PC-9 (cell line): ENCODE measurements at regions not wholly inside any gene's neighbourhood (a gene's known extent, or its start where the extent isn't known, plus 50 kb on each side); places are given as distances from the start of the nearest gene placed in this dataset.

Experiments
- BruUV-seq: library from RNA; stranded (reverse); fragments of 400-500 nt; replicated peaks from 2 replicates; lab custom pipeline; 2021; lab: Mats Ljungman, UMichigan
- CTCF ChIA-PET: fragments of 300-600 bp; sonication (Branson Sonifier 250); formaldehyde crosslinking; loops from one replicate; lab custom pipeline; 2022; ENCODE audit warnings: antibody characterized with exemption; lab: Charles Lee
- POLR2A ChIA-PET: fragments of 300-600 bp; sonication (Branson Sonifier 250); formaldehyde crosslinking; loops from one replicate; lab custom pipeline; 2022; ENCODE audit warnings: antibody characterized with exemption; ENCODE audit not compliant: unreplicated experiment; lab: Charles Lee
- DNase-seq, 2 experiments: peaks; one replicate each; pipeline versions ENCODE4 v3.0.0 to v3.0.0-alpha.2; 2015 to 2022; ENCODE audit warnings: mixed read lengths in 1 of 2
- H2AFZ ChIP-seq: fragments of 200-600 bp; sonication (generic); 2 replicates; pipeline ENCODE4 v1.8.1; 2017; ENCODE audit warnings: antibody characterized with exemption
- H3F3A ChIP-seq: fragments of 200-600 bp; sonication (generic); 2 replicates; pipeline ENCODE4 v1.8.1; 2017; ENCODE audit warnings: antibody characterized with exemption, mild to moderate bottlenecking, low read depth; ENCODE audit not compliant: insufficient read depth
- H3K27ac ChIP-seq: fragments of 200-600 bp; sonication (generic); 2 replicates; pipeline ENCODE4 v1.6.1; 2016; ENCODE audit warnings: mixed run types
- H3K27me3 ChIP-seq: fragments of 200-600 bp; sonication (generic); 2 replicates; pipeline ENCODE4 v1.6.1; 2016; ENCODE audit warnings: low read depth, mixed run types; ENCODE audit not compliant: insufficient read depth
- H3K36me3 ChIP-seq: fragments of 200-600 bp; sonication (generic); 2 replicates; pipeline ENCODE4 v1.6.1; 2016; ENCODE audit warnings: low read depth, mixed run types
- H3K4me1 ChIP-seq: fragments of 200-600 bp; sonication (generic); replicated peaks from 2 replicates; pipeline ENCODE4 v1.6.1; 2016; ENCODE audit warnings: mixed run types; ENCODE audit not compliant: insufficient read depth
- H3K4me2 ChIP-seq: fragments of 200-600 bp; sonication (generic); 2 replicates; pipeline ENCODE4 v1.6.1; 2017; ENCODE audit warnings: mixed run types
- H3K4me3 ChIP-seq: fragments of 200-600 bp; sonication (generic); 2 replicates; pipeline ENCODE4 v1.6.1; 2016; ENCODE audit warnings: mixed run types
- H3K79me2 ChIP-seq: fragments of 200-600 bp; sonication (generic); 2 replicates; pipeline ENCODE4 v1.6.1; 2017; ENCODE audit warnings: low read depth, mixed run types
- H3K9me2 ChIP-seq: fragments of 200-600 bp; sonication (generic); 2 replicates; pipeline ENCODE4 v1.8.1; 2017; ENCODE audit warnings: mild to moderate bottlenecking; ENCODE audit not compliant: insufficient read depth
- H3K9me3 ChIP-seq: fragments of 200-600 bp; sonication (generic); 2 replicates; pipeline ENCODE4 v1.8.1; 2016; ENCODE audit warnings: low read depth; ENCODE audit not compliant: insufficient read depth
- H4K20me1 ChIP-seq: fragments of 200-600 bp; sonication (generic); 2 replicates; pipeline ENCODE4 v1.8.1; 2017; ENCODE audit not compliant: insufficient read depth
- CTCF ChIP-seq: fragments of 200-600 bp; sonication (generic); conservative IDR thresholded peaks from 2 replicates; pipeline ENCODE4 v1.6.1; 2017; ENCODE audit warnings: mixed run types, antibody characterized with exemption, mild to moderate bottlenecking, moderate library complexity
- EZH2 ChIP-seq: fragments of 200-600 bp; sonication (generic); IDR thresholded peaks from 2 replicates; pipeline ENCODE4 v1.8.0; 2017; ENCODE audit warnings: antibody characterized with exemption, low read depth
- intact Hi-C: fragments of 100-400 bp; cut with micrococcal nuclease; formaldehyde crosslinking; loops from one replicate; pipeline ENCODE4 v1.10.0; 2022; ENCODE audit not compliant: unreplicated experiment

- Histone ChIP-seq H3K36me3 (no peaks in the 10 kb centered on the region), H3K4me1 (no peaks in the 10 kb centered on the region), H3F3A (no peaks in the 10 kb centered on the region), H4K20me1 (no peaks in the 10 kb centered on the region), H3K27me3 (no peaks in the 10 kb centered on the region), H3K27ac (no peak overlapping the region), H3K9me3 (no peaks in the 10 kb centered on the region), H2AFZ (no peak overlapping the region), H3K4me2 (no peak overlapping the region), H3K4me3 (no peak overlapping the region), H3K9me2 (no peaks in the 10 kb centered on the region), H3K79me2 (no peaks in the 10 kb centered on the region)
- BruUV-seq: no TSS peak
- ChIA-PET CTCF (no interaction called here), POLR2A (no interaction called here)
- intact Hi-C loops: no loop called here
- no peak for DNase-seq
- TF ChIP-seq CTCF: no peak
- no peak for TF ChIP-seq EZH2
Observed at GRCh38 chr4:180688480-180688879, 1554.7 kb upstream of the TENM3 start.

- POLR2A ChIA-PET: no interaction called here
- Histone ChIP-seq H3K4me2 (no peak overlapping the region), H4K20me1 (no peaks in the 10 kb centered on the region), H3K4me3 (no peak overlapping the region), H3K27me3 (no peaks in the 10 kb centered on the region), H3K36me3 (no peaks in the 10 kb centered on the region), H3K4me1 (no peaks in the 10 kb centered on the region), H2AFZ (no peak overlapping the region), H3K27ac (no peak overlapping the region), H3K9me3 (no peaks in the 10 kb centered on the region), H3K79me2 (no peaks in the 10 kb centered on the region), H3F3A (no peaks in the 10 kb centered on the region), H3K9me2 (no peaks in the 10 kb centered on the region)
- BruUV-seq: no TSS peak
- CTCF ChIA-PET: no interaction called here
- no peak for DNase-seq
- intact Hi-C loops: no loop called here
- no peak for TF ChIP-seq CTCF
- no peak for TF ChIP-seq EZH2
Observed at GRCh38 chr4:180694875-180695274, 1548.3 kb upstream of the TENM3 start.

- ChIA-PET CTCF (no interaction called here), POLR2A (no interaction called here)
- Histone ChIP-seq H4K20me1 (no peaks in the 10 kb centered on the region), H3K4me2 (no peak overlapping the region), H3K79me2 (no peaks in the 10 kb centered on the region), H3K9me2 (no peaks in the 10 kb centered on the region), H3K4me1 (no peaks in the 10 kb centered on the region), H3K9me3 (no peaks in the 10 kb centered on the region), H3K4me3 (no peak overlapping the region), H3F3A (no peaks in the 10 kb centered on the region), H3K27me3 (no peaks in the 10 kb centered on the region), H3K36me3 (no peaks in the 10 kb centered on the region), H2AFZ (no peak overlapping the region), H3K27ac (no peak overlapping the region)
- no peak for DNase-seq
- intact Hi-C loops: no loop called here
- no peak for TF ChIP-seq CTCF
- TF ChIP-seq EZH2: no peak
- BruUV-seq: no TSS peak
Observed at GRCh38 chr4:180695851-180696250, 1547.4 kb upstream of the TENM3 start.
